ENCODE measurements at regions not wholly inside any gene's neighbourhood (a gene's known extent, or its start where the extent isn't known, plus 50 kb on each side); places are given as distances from the start of the nearest gene placed in this dataset.

- Histone ChIP-seq H3F3A (ENCODE audit: insufficient read depth, low read length, poor library complexity, severe bottlenecking) (no peaks in the 10 kb centered on the region), H3K4me2 (ENCODE audit: low read length) (no peak overlapping the region), H3K9me2 (ENCODE audit: insufficient read depth, low read length) (no peaks in the 10 kb centered on the region), H3K9me3 (ENCODE audit: low read length) (no peaks in the 10 kb centered on the region), H3K36me3 (ENCODE audit: insufficient read depth, low read length) (no peaks in the 10 kb centered on the region), H2AFZ (ENCODE audit: low read depth, low read length) (no peak overlapping the region), H3K4me3 (ENCODE audit: low read length) (no peak overlapping the region), H3K79me2 (replicated peaks; ENCODE audit: insufficient read depth, low read length) (no peaks in the 10 kb centered on the region), H3K27me3 (ENCODE audit: insufficient read depth, low read depth, low read length) (no peaks in the 10 kb centered on the region), H3K27ac (ENCODE audit: low read length) (no peak overlapping the region), H4K20me1 (ENCODE audit: insufficient read depth) (no peaks in the 10 kb centered on the region), H3K9ac (ENCODE audit: low read length) (no peak overlapping the region)
- no peak for TF ChIP-seq EP300 (conservative IDR thresholded peaks at IDR 0.05; ENCODE audit: poor library complexity, severe bottlenecking)
- no peak for TF ChIP-seq MXI1 (conservative IDR thresholded peaks at IDR 0.05; ENCODE audit: poor library complexity, severe bottlenecking)
- no peak for TF ChIP-seq REST (IDR thresholded peaks at IDR 0.05; ENCODE audit: borderline replicate concordance)
- TF ChIP-seq TAF1 (IDR thresholded peaks at IDR 0.05; ENCODE audit: low read depth) = no peak
- no peak for TF ChIP-seq CTCF (IDR thresholded peaks at IDR 0.05; ENCODE audit: poor library complexity, severe bottlenecking)
- no peak for TF ChIP-seq EZH2 (IDR thresholded peaks at IDR 0.05; ENCODE audit: borderline replicate concordance, insufficient read depth, low read length, poor library complexity, severe bottlenecking)
- TF ChIP-seq SMC3 (conservative IDR thresholded peaks at IDR 0.05; ENCODE audit: poor library complexity) = no peak
- TF ChIP-seq RAD21 (conservative IDR thresholded peaks at IDR 0.05) = no peak
- no peak for TF ChIP-seq POLR2AphosphoS5 (IDR thresholded peaks at IDR 0.05)
Observed at GRCh38 chr12:90013409-90013808, 304.8 kb upstream of the ATP2B1 start.

GRCh38 chr12:90010089-90010488, 301.5 kb upstream of the ATP2B1 start:
- Histone ChIP-seq H3K36me3 (ENCODE audit: insufficient read depth, low read length) (no peaks in the 10 kb centered on the region), H3F3A (ENCODE audit: insufficient read depth, low read length, poor library complexity, severe bottlenecking) (no peaks in the 10 kb centered on the region), H3K9me3 (ENCODE audit: low read length) (no peaks in the 10 kb centered on the region), H3K27me3 (ENCODE audit: insufficient read depth, low read depth, low read length) (no peaks in the 10 kb centered on the region), H3K4me3 (ENCODE audit: low read length) (no peak overlapping the region), H3K9ac (ENCODE audit: low read length) (no peak overlapping the region), H4K20me1 (ENCODE audit: insufficient read depth) (no peaks in the 10 kb centered on the region), H3K9me2 (ENCODE audit: insufficient read depth, low read length) (no peaks in the 10 kb centered on the region), H2AFZ (ENCODE audit: low read depth, low read length) (no peak overlapping the region), H3K79me2 (replicated peaks; ENCODE audit: insufficient read depth, low read length) (no peaks in the 10 kb centered on the region), H3K27ac (ENCODE audit: low read length) (no peak overlapping the region), H3K4me2 (ENCODE audit: low read length) (no peak overlapping the region)
- TF ChIP-seq SMC3 (conservative IDR thresholded peaks at IDR 0.05; ENCODE audit: poor library complexity) (peak; percentile 51), REST (IDR thresholded peaks at IDR 0.05; ENCODE audit: borderline replicate concordance) (no peak), EZH2 (IDR thresholded peaks at IDR 0.05; ENCODE audit: borderline replicate concordance, insufficient read depth, low read length, poor library complexity, severe bottlenecking) (no peak), CTCF (IDR thresholded peaks at IDR 0.05; ENCODE audit: poor library complexity, severe bottlenecking) (no peak), RAD21 (conservative IDR thresholded peaks at IDR 0.05) (peak; percentile 61), POLR2AphosphoS5 (IDR thresholded peaks at IDR 0.05) (no peak), MXI1 (conservative IDR thresholded peaks at IDR 0.05; ENCODE audit: poor library complexity, severe bottlenecking) (no peak), TAF1 (IDR thresholded peaks at IDR 0.05; ENCODE audit: low read depth) (no peak), EP300 (conservative IDR thresholded peaks at IDR 0.05; ENCODE audit: poor library complexity, severe bottlenecking) (no peak)

All from neural cell (in vitro differentiated cells).